Endothelial cell of umbilical vein (primary cell): ENCODE measurements at regions not wholly inside any gene's neighbourhood (a gene's known extent, or its start where the extent isn't known, plus 50 kb on each side); places are given as distances from the start of the nearest gene placed in this dataset.

Experiments
- BruUV-seq: library from RNA; stranded (reverse); fragments of 400-500 nt; replicated peaks from 2 replicates; lab custom pipeline; 2021; lab: Mats Ljungman, UMichigan
- CTCF ChIA-PET: fragments of 300-600, 350-600 bp; sonication (Branson Sonifier 250); formaldehyde crosslinking; loops from one replicate; lab custom pipeline; 2021; ENCODE audit warnings: antibody characterized with exemption, inconsistent platforms; lab: Charles Lee
- POLR2A ChIA-PET: fragments of 300-600, 350-600 bp; sonication (Branson Sonifier 250); formaldehyde crosslinking; loops from one replicate; lab custom pipeline; 2021; ENCODE audit warnings: antibody characterized with exemption, inconsistent platforms; lab: Charles Lee
- DNase-seq: peaks from one replicate; pipeline ENCODE4 v3.0.0-alpha.2; 2011; ENCODE audit warnings: low read depth, low spot score
- FAIRE-seq: peaks from 2 replicates; lab custom pipeline; 2011; peaks lifted over from hg19 to GRCh38; lab: Jason Lieb, UNC
- H2AFZ ChIP-seq: 2 replicates; pipeline ENCODE4 v1.6.0; 2012; ENCODE audit warnings: low read depth, low read length, control low read depth, inconsistent platforms
- H3K27ac ChIP-seq: 2 replicates; pipeline ENCODE4 v1.5.1; 2011; ENCODE audit warnings: low read depth, mild to moderate bottlenecking, control low read depth, low read length, moderate library complexity; ENCODE audit not compliant: insufficient read depth
- H3K27me3 ChIP-seq, 2 experiments: 2 replicates each; pipeline versions ENCODE4 v1.6.0 to v1.6.1; 2011; ENCODE audit warnings: low read length in 2 of 2, mixed read lengths in 1 of 2; ENCODE audit not compliant: control insufficient read depth in 2 of 2, insufficient read depth in 2 of 2
- H3K36me3 ChIP-seq, 2 experiments: 2 replicates in 1 of 2; 3 replicates in 1 of 2; pipeline ENCODE4 v1.5.1; 2011; ENCODE audit warnings: low read length in 2 of 2, mild to moderate bottlenecking in 1 of 2, moderate library complexity in 1 of 2; ENCODE audit not compliant: control insufficient read depth in 2 of 2, insufficient read depth in 2 of 2; ENCODE audit errors: extremely low read depth in 1 of 2
- H3K4me1 ChIP-seq: 3 replicates; pipeline ENCODE4 v1.5.1; 2011; ENCODE audit warnings: mild to moderate bottlenecking, low read length; ENCODE audit not compliant: control insufficient read depth, insufficient read depth; ENCODE audit errors: extremely low read depth
- H3K4me2 ChIP-seq: 2 replicates; pipeline ENCODE4 v1.6.1; 2011; ENCODE audit warnings: low read length, control low read depth, mixed read lengths; ENCODE audit not compliant: insufficient read depth
- H3K4me3 ChIP-seq, 3 experiments: fragments of 200-600 bp in 1 of 3; sonication (generic), shearing (Covaris generic) in 1 of 3; replicated peaks in 1 of 3; 2 replicates each; pipeline ENCODE4 v1.5.1; 2011 to 2016; ENCODE audit warnings: control low read depth in 3 of 3, low read length in 3 of 3, mild to moderate bottlenecking in 2 of 3, inconsistent platforms in 1 of 3, low read depth in 1 of 3, moderate library complexity in 1 of 3; ENCODE audit not compliant: insufficient read depth in 1 of 3
- H3K79me2 ChIP-seq: 2 replicates; pipeline ENCODE4 v1.6.0; 2012; ENCODE audit warnings: low read length, inconsistent platforms; ENCODE audit not compliant: control insufficient read depth, insufficient read depth
- H3K9ac ChIP-seq: replicated peaks from 2 replicates; pipeline ENCODE3; 2011; ENCODE audit warnings: low read length, control low read depth; ENCODE audit not compliant: insufficient read depth; ENCODE audit errors: extremely low read depth
- H3K9me1 ChIP-seq: replicated peaks from 3 replicates; pipeline ENCODE4 v1.6.0; 2011; ENCODE audit warnings: mild to moderate bottlenecking, low read length; ENCODE audit not compliant: control insufficient read depth, insufficient read depth; ENCODE audit errors: extremely low read depth
- H3K9me3 ChIP-seq: replicated peaks from 2 replicates; pipeline ENCODE4 v1.5.1; 2012; ENCODE audit warnings: low read length, inconsistent platforms; ENCODE audit not compliant: control insufficient read depth, insufficient read depth
- H4K20me1 ChIP-seq: replicated peaks from 2 replicates; pipeline ENCODE3; 2011; ENCODE audit warnings: mild to moderate bottlenecking, low read length; ENCODE audit not compliant: control insufficient read depth, insufficient read depth; ENCODE audit errors: extremely low read depth
- FOS ChIP-seq: IDR thresholded peaks from 2 replicates; pipeline ENCODE4 v1.6.1; 2011; ENCODE audit warnings: mild to moderate bottlenecking, low read length, moderate library complexity, borderline replicate concordance; ENCODE audit not compliant: insufficient read depth
- GATA2 ChIP-seq: IDR thresholded peaks from 2 replicates; pipeline ENCODE4 v1.7.0; 2011; ENCODE audit warnings: low read depth, mild to moderate bottlenecking, moderate library complexity, mixed read lengths, low read length; ENCODE audit not compliant: insufficient read length, insufficient read depth
- JUN ChIP-seq: IDR thresholded peaks from 2 replicates; pipeline ENCODE4 v1.6.1; 2011; ENCODE audit warnings: borderline replicate concordance, low read depth; ENCODE audit not compliant: insufficient read length, insufficient read depth
- MYC ChIP-seq: IDR thresholded peaks from one replicate; pipeline ENCODE4 v1.6.1; 2011; ENCODE audit warnings: mild to moderate bottlenecking, low read depth, low read length
- POLR2A ChIP-seq: IDR thresholded peaks from 2 replicates; pipeline ENCODE4 v1.6.1; 2012; ENCODE audit warnings: low read depth, mild to moderate bottlenecking, control low read depth, low read length
- dilution Hi-C: fragments of 300-500 bp; cut with MboI; formaldehyde crosslinking; loops from one replicate; pipeline ENCODE4 v1.15.0; 2019; ENCODE audit warnings: low sequenced_read_pairs; ENCODE audit not compliant: extremely low pct_ligation_motif_present
- intact Hi-C: fragments of 100-400 bp; cut with micrococcal nuclease; formaldehyde crosslinking; loops from one replicate; pipeline ENCODE4 v1.10.0; 2022

- dilution Hi-C loops = no loop called here
- BruUV-seq = no TSS peak
- no peak overlapping the region for H3K27ac ChIP-seq
- H2AFZ ChIP-seq = no peak overlapping the region
- TF ChIP-seq JUN = no peak
- no peak overlapping the region for H3K4me2 ChIP-seq
- H3K4me3 ChIP-seq = no peak overlapping the region
- CTCF ChIA-PET = no interaction called here
- POLR2A ChIA-PET = no interaction called here
- H3K79me2 ChIP-seq = no peaks in the 10 kb centered on the region
- DNase-seq (no peak), FAIRE-seq (no peak)
- H3K9me3 ChIP-seq = peaks cover 6% of the 10 kb centered on the region
- H3K4me1 ChIP-seq = no peaks in the 10 kb centered on the region
- no peaks in the 10 kb centered on the region for H4K20me1 ChIP-seq
- intact Hi-C loops = no loop called here
- H3K27me3 ChIP-seq = no peaks in the 10 kb centered on the region
- H3K36me3 ChIP-seq = no peaks in the 10 kb centered on the region
- no peaks in the 10 kb centered on the region for H3K9me1 ChIP-seq
- H3K9ac ChIP-seq = no peak overlapping the region
Observed at GRCh38 chr18:4581966-4582365, 126.9 kb upstream of the DLGAP1 start.

- CTCF ChIA-PET = no interaction called here
- FAIRE-seq = no peak
- BruUV-seq = no TSS peak
Observed at GRCh38 chr18:4578449-4578848, 123.3 kb upstream of the DLGAP1 start.

More at GRCh38 chr18:4578449-4578848, 123.3 kb upstream of the DLGAP1 start:
- dilution Hi-C loops = no loop called here
- TF ChIP-seq GATA2 = no peak
- TF ChIP-seq POLR2A = no peak
- no peak for TF ChIP-seq FOS
- TF ChIP-seq JUN = no peak
- TF ChIP-seq MYC = no peak
- H2AFZ ChIP-seq = no peak overlapping the region
- POLR2A ChIA-PET = no interaction called here
- DNase-seq = no peak
- H3K9me1 ChIP-seq = no peaks in the 10 kb centered on the region
- H3K79me2 ChIP-seq = no peaks in the 10 kb centered on the region
- no peak overlapping the region for H3K27ac ChIP-seq
- H3K36me3 ChIP-seq = no peaks in the 10 kb centered on the region
- H3K4me3 ChIP-seq = no peak overlapping the region
- H3K9me3 ChIP-seq = peaks cover 6% of the 10 kb centered on the region
- H3K4me2 ChIP-seq = no peak overlapping the region
- H4K20me1 ChIP-seq = no peaks in the 10 kb centered on the region
- intact Hi-C loops = no loop called here
- no peaks in the 10 kb centered on the region for H3K27me3 ChIP-seq
- no peak overlapping the region for H3K9ac ChIP-seq
- H3K4me1 ChIP-seq = no peaks in the 10 kb centered on the region
